IPS DF 6.9 (cell line): ENCODE measurements at regions not wholly inside any gene's neighbourhood (a gene's known extent, or its start where the extent isn't known, plus 50 kb on each side); places are given as distances from the start of the nearest gene placed in this dataset.

Experiments
- DNase-seq: peaks from one replicate; pipeline ENCODE4 v3.0.0-alpha.2; 2013; ENCODE audit warnings: low read depth, low spot score
- H3K27ac ChIP-seq: one replicate; pipeline ENCODE4 v1.5.1; 2013; ENCODE audit warnings: low read length, control low read depth
- H3K27me3 ChIP-seq: 2 replicates; pipeline ENCODE4 v1.6.1; 2013; ENCODE audit warnings: mild to moderate bottlenecking, low read length; ENCODE audit not compliant: control insufficient read depth, insufficient read depth
- H3K36me3 ChIP-seq: 2 replicates; pipeline ENCODE4 v1.6.1; 2013; ENCODE audit warnings: low read length; ENCODE audit not compliant: control insufficient read depth, insufficient read depth
- H3K4me1 ChIP-seq: 2 replicates; pipeline ENCODE4 v1.6.1; 2013; ENCODE audit warnings: low read length; ENCODE audit not compliant: control insufficient read depth, insufficient read depth
- H3K4me3 ChIP-seq: 2 replicates; pipeline ENCODE4 v1.5.1; 2013; ENCODE audit warnings: mild to moderate bottlenecking, low read length
- H3K9me3 ChIP-seq: 2 replicates; pipeline ENCODE4 v1.6.1; 2013; ENCODE audit warnings: low read length, inconsistent platforms; ENCODE audit not compliant: control insufficient read depth, insufficient read depth
- WGBS: extraction: QIAGEN DNeasy Blood & Tissue Kit; methylation state at CpG from one replicate; pipeline ENCODE4 v1.1.7; 2013; ENCODE audit warnings: mixed read lengths, missing lambda C conversion rate; ENCODE audit not compliant: insufficient read length, insufficient coverage; 5-methylcytosine and 5-hydroxymethylcytosine counted together

DNA sequence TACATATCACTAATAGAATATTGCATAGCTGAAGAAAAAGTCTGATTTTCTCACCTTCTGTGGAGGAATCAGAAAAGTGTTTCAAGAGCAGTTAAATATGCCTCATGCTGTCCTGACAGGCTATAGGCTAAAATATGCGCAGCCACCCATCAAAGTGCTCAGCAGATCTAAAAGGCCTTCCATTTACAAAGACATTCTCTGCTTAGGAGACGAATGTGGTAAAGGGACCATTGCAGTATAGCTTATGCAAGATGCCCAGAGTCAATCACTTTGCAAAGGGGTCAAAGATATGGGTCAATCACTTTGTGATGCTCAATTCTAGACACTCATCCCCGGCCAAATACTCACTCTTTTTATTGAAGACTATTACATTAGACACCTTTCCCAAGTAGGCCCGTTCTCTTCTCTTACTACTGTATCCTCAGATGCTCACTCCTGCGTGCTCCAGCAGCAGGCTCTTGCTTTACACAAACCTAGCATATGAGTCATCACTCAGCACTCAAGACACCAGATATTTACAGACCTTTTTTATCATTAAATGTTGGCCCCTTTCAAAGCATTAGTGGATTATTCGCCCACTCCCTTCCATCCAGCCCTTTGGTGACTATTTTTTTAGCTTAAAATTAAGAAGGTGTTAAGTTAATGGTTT is 568.2 kb upstream of the CDH18 start:
- no peak overlapping the region for H3K4me3 ChIP-seq
- no peaks in the 10 kb centered on the region for H3K4me1 ChIP-seq
- H3K9me3 ChIP-seq, result no peaks in the 10 kb centered on the region
- no CpG with 5 or more reads among the region's 6 CpGs for WGBS
- H3K27me3 ChIP-seq, result no peaks in the 10 kb centered on the region
- no peak for DNase-seq
- no peaks in the 10 kb centered on the region for H3K36me3 ChIP-seq
- H3K27ac ChIP-seq, result no peak overlapping the region

DNA sequence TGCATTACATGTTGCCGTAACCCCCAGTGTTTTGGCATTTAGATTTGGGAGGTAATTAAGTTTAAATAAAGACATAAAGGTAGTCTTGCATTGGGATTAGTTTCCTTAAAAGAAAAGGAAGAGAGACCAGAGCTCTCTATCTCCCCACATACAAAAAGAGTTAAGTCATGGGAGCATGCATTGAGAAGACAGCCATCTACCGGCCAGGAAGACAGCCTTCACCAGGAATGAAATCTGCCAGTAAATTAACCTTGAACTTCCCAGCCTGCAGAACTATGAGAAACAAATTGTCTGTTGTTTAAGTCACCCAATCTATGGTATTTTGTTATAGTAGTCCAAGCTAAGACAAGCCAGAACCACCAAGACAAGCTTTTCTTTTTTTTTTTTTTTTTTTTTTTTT is 567.0 kb upstream of the CDH18 start:
- Histone ChIP-seq H3K4me1 (no peaks in the 10 kb centered on the region), H3K27ac (no peak overlapping the region), H3K36me3 (no peaks in the 10 kb centered on the region), H3K4me3 (no peak overlapping the region), H3K27me3 (no peaks in the 10 kb centered on the region), H3K9me3 (no peaks in the 10 kb centered on the region)
- no CpG with 5 or more reads among the region's 2 CpGs for WGBS
- no peak for DNase-seq

DNA sequence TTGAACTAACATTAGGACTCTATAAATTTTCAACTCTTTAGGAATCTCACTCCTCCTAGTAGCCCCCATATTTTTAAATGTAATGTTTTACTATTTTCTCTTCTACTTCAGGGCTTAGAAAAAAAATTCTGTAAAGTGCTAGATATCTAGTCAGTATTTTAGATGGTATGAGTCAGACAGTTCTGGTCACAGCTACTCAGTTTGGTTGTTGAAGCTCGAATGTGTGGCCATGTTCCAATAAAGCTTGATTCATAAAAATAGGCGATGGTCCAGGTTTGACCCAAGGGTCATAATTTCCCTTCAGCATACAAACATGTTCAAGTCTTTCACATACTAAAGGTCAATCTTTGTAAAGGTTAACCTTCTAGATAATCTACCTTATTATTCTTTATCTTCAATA is 566.0 kb upstream of the CDH18 start:
- H3K4me1 ChIP-seq, result no peaks in the 10 kb centered on the region
- no peaks in the 10 kb centered on the region for H3K27me3 ChIP-seq
- H3K4me3 ChIP-seq, result no peak overlapping the region
- H3K27ac ChIP-seq, result no peak overlapping the region
- no peaks in the 10 kb centered on the region for H3K36me3 ChIP-seq
- no CpG with 5 or more reads among the region's 2 CpGs for WGBS
- no peaks in the 10 kb centered on the region for H3K9me3 ChIP-seq
- DNase-seq, result no peak

DNA sequence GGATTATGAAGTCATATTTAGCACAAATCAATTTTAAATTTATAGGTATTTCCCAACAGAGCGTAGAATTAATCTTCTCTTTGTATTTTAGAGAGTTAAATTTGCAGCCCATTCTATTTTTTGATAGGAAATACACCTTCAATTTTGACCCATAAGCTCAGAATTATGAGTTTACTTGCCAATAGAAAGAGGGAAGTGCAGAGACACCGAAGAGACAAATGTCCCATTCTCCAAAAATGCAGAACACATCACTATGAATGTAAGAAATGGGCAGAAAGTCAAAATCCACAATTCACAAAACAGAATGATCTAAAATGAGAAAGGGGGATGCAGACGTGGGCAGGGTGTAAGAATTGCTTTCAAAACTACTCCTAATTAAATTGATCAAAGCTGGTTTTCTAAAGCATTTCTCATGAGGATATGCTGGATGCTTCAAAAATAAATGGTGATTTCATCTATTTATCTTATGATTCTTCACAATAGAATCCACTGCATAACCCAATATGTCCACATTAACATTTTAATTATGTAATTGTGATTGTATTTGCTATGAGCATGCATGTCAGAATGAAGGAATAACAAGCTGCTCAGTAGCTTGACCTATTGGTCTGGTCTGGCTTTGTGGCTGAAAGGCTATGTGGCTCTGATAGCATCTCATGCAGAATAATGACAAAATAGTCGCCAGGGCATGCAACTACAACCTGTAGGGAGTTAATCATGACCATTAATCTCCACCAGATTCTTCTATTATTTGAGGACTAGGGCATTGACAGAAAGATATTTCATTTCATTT is 550.1 kb upstream of the CDH18 start:
- Histone ChIP-seq H3K36me3 (no peaks in the 10 kb centered on the region), H3K9me3 (no peaks in the 10 kb centered on the region), H3K27me3 (no peaks in the 10 kb centered on the region), H3K4me3 (no peak overlapping the region), H3K4me1 (no peaks in the 10 kb centered on the region), H3K27ac (no peak overlapping the region)
- DNase-seq, result no peak
- WGBS, result no CpG with 5 or more reads among the region's 4 CpGs

DNA sequence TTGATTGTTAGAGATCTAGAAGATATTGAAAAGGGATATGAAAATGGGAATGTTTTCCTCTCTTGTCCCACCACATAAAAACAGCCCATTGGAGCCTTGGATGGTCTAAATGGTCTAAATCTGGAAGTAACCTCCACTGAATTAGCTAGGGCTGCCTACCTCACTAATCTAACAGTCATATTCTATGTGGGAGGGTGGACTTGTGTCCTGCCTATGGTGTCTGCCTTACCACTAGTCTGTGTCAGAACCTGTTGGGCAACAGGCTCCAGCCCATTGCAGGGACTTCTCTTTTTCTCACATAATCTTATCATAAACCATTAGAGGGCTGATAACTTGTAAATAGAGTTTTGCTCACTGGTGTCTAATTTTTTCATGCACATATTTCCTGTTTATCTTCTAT is 548.8 kb upstream of the CDH18 start:
- no peak overlapping the region for H3K4me3 ChIP-seq
- no peaks in the 10 kb centered on the region for H3K27me3 ChIP-seq
- no peaks in the 10 kb centered on the region for H3K36me3 ChIP-seq
- H3K27ac ChIP-seq, result no peak overlapping the region
- no peak for DNase-seq
- H3K4me1 ChIP-seq, result no peaks in the 10 kb centered on the region
- no peaks in the 10 kb centered on the region for H3K9me3 ChIP-seq

DNA sequence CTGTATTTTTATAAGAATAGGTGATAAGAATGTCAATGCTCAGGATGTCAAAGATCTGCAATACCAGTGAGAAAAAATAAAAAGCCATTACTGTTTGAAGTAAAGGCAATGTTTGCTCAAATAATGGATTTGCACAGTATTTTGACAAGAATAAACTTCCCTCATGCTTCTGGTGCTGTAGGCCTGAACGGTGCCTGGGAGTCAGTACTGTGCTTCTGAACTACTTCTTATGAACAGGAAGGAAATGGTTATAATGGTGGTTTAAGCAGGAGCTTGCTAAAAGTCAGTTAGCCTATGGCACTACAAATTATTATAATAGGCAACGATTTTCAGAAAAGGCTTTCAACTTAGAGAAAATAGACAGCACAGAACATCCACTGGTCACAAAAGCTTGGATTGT is 548.3 kb upstream of the CDH18 start:
- H3K27ac ChIP-seq, result no peak overlapping the region
- no peaks in the 10 kb centered on the region for H3K4me1 ChIP-seq
- no peaks in the 10 kb centered on the region for H3K9me3 ChIP-seq
- H3K27me3 ChIP-seq, result no peaks in the 10 kb centered on the region
- DNase-seq, result no peak
- no peak overlapping the region for H3K4me3 ChIP-seq
- WGBS, result no CpG with 5 or more reads among the region's 2 CpGs
- no peaks in the 10 kb centered on the region for H3K36me3 ChIP-seq

DNA sequence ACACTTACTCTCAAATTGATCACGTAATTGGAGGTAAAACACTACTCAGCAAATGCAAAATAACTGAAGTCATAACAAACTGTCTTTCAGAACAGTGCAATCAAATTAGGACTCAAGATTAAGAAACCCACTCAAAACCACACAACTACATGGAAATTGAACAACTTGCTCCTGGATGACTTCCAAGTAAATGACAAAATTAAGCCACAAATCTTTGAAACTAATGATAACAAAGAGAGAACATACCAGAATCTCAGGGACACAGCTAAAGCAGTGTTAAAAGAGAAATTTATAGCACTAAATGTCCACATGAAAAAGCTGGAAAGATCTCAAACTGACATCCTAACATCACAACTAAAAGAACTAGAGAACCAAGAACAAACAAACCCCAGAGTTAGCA is 540.5 kb upstream of the CDH18 start:
- Histone ChIP-seq H3K36me3 (no peaks in the 10 kb centered on the region), H3K27me3 (no peaks in the 10 kb centered on the region), H3K27ac (no peak overlapping the region), H3K4me3 (no peak overlapping the region), H3K9me3 (no peaks in the 10 kb centered on the region), H3K4me1 (no peaks in the 10 kb centered on the region)
- no CpG with 5 or more reads among the region's 1 CpG for WGBS
- no peak for DNase-seq

DNA sequence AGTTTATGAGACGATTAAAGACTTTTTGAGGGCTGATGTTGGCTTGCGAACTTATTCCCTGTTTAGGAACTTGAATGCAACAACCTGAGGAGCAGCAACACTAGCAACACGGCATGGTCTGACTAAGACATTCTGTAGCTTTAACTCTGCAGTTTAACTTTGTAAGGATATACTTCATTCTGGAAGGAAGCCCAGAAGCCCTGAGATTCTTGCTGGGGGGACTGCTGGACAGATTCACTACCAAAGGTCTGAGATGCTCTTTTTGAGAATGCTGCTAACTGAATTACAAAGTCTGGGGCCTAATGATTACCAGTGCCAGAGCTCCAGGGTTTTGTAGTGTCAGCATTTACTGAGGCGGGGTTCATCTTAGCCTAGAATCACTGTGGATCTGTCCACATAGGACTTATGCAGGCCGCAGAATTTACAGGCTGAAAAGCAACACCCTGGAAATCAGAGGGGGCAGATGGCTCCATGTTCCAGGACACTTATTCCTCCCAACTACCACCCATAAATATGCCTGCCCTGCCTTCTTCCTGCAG is 537.1 kb upstream of the CDH18 start:
- no peak for DNase-seq
- Histone ChIP-seq H3K9me3 (no peaks in the 10 kb centered on the region), H3K4me1 (no peaks in the 10 kb centered on the region), H3K4me3 (no peak overlapping the region), H3K36me3 (no peaks in the 10 kb centered on the region), H3K27ac (no peak overlapping the region), H3K27me3 (no peaks in the 10 kb centered on the region)
- no CpG with 5 or more reads among the region's 5 CpGs for WGBS

DNA sequence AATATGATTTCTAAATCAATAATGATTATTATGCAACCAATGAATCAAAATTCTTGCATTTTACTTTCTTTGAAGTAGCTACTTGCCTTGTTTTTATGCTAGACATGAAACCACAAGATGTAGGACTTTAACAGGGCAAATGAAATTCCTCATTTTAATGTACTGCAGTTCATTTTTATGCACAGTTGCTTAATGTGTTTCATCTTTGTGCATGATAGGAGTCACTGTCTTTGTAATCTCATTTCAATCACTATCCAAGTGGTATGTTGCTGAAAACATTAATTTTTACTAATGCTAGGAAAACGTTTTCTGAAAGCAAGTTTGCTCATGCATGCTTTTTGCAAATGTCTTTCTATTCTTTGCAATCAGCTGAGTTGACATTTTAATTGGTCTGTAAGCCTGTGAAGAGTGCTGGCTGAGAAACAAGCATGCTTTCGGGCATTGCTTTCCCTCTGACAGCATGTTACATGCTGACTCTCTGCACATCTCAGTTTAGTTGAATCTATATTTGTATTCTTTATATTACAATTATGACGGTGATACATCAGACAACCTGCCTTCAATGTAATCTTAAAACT is 535.0 kb upstream of the CDH18 start:
- Histone ChIP-seq H3K4me1 (no peaks in the 10 kb centered on the region), H3K27ac (no peak overlapping the region), H3K4me3 (no peak overlapping the region), H3K27me3 (no peaks in the 10 kb centered on the region), H3K9me3 (no peaks in the 10 kb centered on the region), H3K36me3 (no peaks in the 10 kb centered on the region)
- WGBS, result no CpG with 5 or more reads among the region's 3 CpGs
- no peak for DNase-seq

DNA sequence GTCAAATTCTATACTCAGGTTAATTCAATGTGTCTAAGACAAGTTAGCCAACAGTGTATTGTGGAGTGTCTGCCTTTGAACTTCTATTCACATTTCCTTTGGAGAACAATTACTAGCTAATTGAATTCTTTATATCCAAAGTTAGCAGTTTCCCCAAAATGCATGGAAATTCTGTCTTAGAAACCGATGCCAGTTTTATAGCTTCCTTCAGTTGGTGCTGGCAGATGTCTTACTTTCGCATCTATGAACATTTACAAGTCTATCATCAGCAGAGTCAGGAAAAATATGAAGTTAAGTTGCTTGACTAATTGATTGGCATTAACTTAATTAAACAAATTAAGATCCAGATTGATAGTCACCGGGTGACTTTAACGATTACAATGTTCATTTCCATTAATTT is 527.6 kb upstream of the CDH18 start:
- Histone ChIP-seq H3K4me1 (no peaks in the 10 kb centered on the region), H3K36me3 (no peaks in the 10 kb centered on the region), H3K27me3 (no peaks in the 10 kb centered on the region), H3K27ac (no peak overlapping the region), H3K4me3 (no peak overlapping the region), H3K9me3 (no peaks in the 10 kb centered on the region)
- no CpG with 5 or more reads among the region's 4 CpGs for WGBS
- no peak for DNase-seq
